ENCODE measurements at regions not wholly inside any gene's neighbourhood (a gene's known extent, or its start where the extent isn't known, plus 50 kb on each side); places are given as distances from the start of the nearest gene placed in this dataset.

- TF ChIP-seq CTCF (conservative IDR thresholded peaks at IDR 0.05 in 1 of 2, IDR thresholded peaks at IDR 0.05 in 1 of 2; ENCODE audit: extremely low read depth in 1 of 2, insufficient read depth in 1 of 2, low read depth in 1 of 2, low read length in 2 of 2) (no peak), EZH2 (IDR thresholded peaks at IDR 0.05; ENCODE audit: borderline replicate concordance, low read length) (no peak)
Observed at GRCh38 chr6:139685009-139685408, 310.6 kb upstream of the CITED2 start.

Measured in mammary epithelial cell (primary cell).